GM10248 (cell line): ENCODE measurements at regions not wholly inside any gene's neighbourhood (a gene's known extent, or its start where the extent isn't known, plus 50 kb on each side); places are given as distances from the start of the nearest gene placed in this dataset.

Experiments
- CTCF ChIA-PET: fragments of 300-600 bp; sonication (Branson Sonifier 250); formaldehyde crosslinking; extraction: SDS; loops from one replicate; lab custom pipeline; 2021; ENCODE audit warnings: antibody characterized with exemption; lab: Yijun Ruan, JAX
- POLR2A ChIA-PET: fragments of 350-650 bp; sonication (Branson Sonifier 250); formaldehyde crosslinking; extraction: SDS; loops from one replicate; lab custom pipeline; 2020; ENCODE audit warnings: antibody characterized with exemption; lab: Yijun Ruan, JAX
- DNase-seq: peaks from one replicate; pipeline ENCODE4 v3.0.0; 2012; ENCODE audit errors: extremely low spot score
- CTCF ChIP-seq: IDR thresholded peaks from 2 replicates; pipeline ENCODE4 v1.5.1; 2012; ENCODE audit warnings: mild to moderate bottlenecking, low read depth; ENCODE audit errors: extremely low read depth, missing control alignments, control extremely low read depth

- ChIA-PET POLR2A (no interaction called here), CTCF (no interaction called here)
- no peak for DNase-seq
- no peak for TF ChIP-seq CTCF
These were observed 140.0 kb upstream of the SOX5 start for GRCh38 chr12:24089510-24089890.

GRCh38 chr12:24088751-24089509 is 139.5 kb upstream of the SOX5 start:
- ChIA-PET POLR2A (no interaction called here), CTCF (no interaction called here)
- no peak for TF ChIP-seq CTCF
- no peak for DNase-seq

GRCh38 chr12:24087294-24087693 is 137.8 kb upstream of the SOX5 start:
- no peak for DNase-seq
- TF ChIP-seq CTCF = no peak
- ChIA-PET POLR2A (no interaction called here), CTCF (no interaction called here)

GRCh38 chr12:24084800-24085199 is 135.3 kb upstream of the SOX5 start:
- POLR2A ChIA-PET = no interaction called here
- no peak for TF ChIP-seq CTCF
- DNase-seq = no peak
- CTCF ChIA-PET = interaction anchor here (1.2 kb wide), 1 partner anchor 10 kb away, joined by 3 read pairs; no protein-coding TSS in a partner anchor

- TF ChIP-seq CTCF = no peak
- no peak for DNase-seq
- ChIA-PET POLR2A (no interaction called here), CTCF (interaction anchor here (1.2 kb wide), 1 partner anchor 9 kb away, joined by 3 read pairs; no protein-coding TSS in a partner anchor)
These were observed 134.4 kb upstream of the SOX5 start for GRCh38 chr12:24083838-24084237.

- no peak for TF ChIP-seq CTCF
- POLR2A ChIA-PET = no interaction called here
- no peak for DNase-seq
- CTCF ChIA-PET = interaction anchor here (0.9 kb wide), 1 partner anchor 18 kb away, joined by 3 read pairs; no protein-coding TSS in a partner anchor
These were observed 132.1 kb upstream of the SOX5 start for GRCh38 chr12:24081606-24082005.
